HG03139 (cell line): ENCODE measurements at regions not wholly inside any gene's neighbourhood (a gene's known extent, or its start where the extent isn't known, plus 50 kb on each side); places are given as distances from the start of the nearest gene placed in this dataset.
"Not testable (repeated sequence)": the region's sequence is repeated elsewhere in the genome, so short reads cannot be mapped to it uniquely, and the experiment has no call there.

Experiments used
- ATAC-seq: cut with Tn5 transposase; IDR thresholded peaks from one replicate; pipeline ENCODE4 v1.9.1; 2021; ENCODE audit not compliant: unreplicated experiment

GRCh38 chr7:29619111-29619510 lies 55.5 kb downstream of the PRR15 start:
- no peak for ATAC-seq

- ATAC-seq = no peak
Observed at GRCh38 chr7:29619848-29620555, 56.4 kb downstream of the PRR15 start.

GRCh38 chr7:29620556-29620930 lies 56.9 kb downstream of the PRR15 start:
- ATAC-seq = no peak

GRCh38 chr7:29622335-29623265 lies 59.0 kb downstream of the PRR15 start:
- no peak for ATAC-seq

- ATAC-seq = no peak
Observed at GRCh38 chr7:29623973-29624372, 60.3 kb downstream of the PRR15 start.

DNA sequence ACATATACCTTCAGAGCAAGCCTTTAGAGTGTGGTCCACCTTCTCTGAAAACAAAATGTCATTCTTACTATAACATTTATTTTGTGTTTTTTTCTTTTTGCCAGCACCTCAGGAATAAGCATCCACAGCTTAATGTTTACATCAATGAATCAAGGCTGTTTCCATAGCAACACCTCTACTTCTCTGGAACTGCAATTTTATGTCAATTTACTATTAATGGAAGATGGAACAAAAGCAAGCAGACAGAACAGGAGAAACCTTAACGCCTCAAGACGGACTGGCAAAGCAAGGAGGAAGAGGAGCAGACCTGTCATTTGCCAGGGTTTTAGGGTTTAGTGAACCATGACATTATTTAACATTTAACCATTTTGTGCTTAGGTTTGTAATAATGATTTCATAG lies 63.1 kb downstream of the PRR15 start:
- no peak for ATAC-seq

DNA sequence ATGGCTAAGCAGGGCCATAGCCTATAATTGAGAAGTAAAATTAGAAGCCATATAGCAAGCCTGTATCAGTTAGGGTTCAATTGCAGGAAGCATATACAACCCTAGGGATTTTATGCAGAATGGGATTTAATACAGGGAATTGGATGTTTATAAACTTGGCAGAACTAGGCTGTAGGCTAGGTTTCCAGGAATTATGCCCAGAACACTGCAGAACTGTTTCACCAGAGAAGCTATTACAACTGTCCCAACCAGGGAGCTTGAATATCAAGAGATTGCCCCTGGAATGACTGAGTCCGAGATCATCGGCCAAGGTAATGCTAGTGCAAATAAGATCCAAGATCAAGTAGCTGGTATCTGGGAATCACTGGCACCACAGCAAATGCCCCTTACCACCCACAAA lies 64.0 kb downstream of the PRR15 start:
- no peak for ATAC-seq

- no peak for ATAC-seq
Observed at GRCh38 chr7:29629507-29629906, 65.9 kb downstream of the PRR15 start.

- not testable (repeated sequence) for ATAC-seq
Observed at GRCh38 chr7:29635067-29636008, 71.7 kb downstream of the PRR15 start.

DNA sequence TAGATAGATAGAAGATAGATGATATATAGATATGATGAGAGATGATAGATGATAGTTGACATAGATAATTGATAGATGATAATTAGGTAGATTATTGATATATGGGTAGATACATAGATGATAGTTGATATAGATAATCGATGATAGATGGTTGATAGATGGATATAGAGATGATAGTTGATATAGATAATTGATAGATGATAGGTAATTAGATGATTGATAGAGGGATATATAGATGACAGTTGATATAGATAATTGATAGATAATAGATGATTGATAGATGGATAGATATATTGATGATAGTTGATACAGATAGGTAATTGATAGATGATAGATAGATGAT lies 72.3 kb downstream of the PRR15 start:
- ATAC-seq = no peak

DNA sequence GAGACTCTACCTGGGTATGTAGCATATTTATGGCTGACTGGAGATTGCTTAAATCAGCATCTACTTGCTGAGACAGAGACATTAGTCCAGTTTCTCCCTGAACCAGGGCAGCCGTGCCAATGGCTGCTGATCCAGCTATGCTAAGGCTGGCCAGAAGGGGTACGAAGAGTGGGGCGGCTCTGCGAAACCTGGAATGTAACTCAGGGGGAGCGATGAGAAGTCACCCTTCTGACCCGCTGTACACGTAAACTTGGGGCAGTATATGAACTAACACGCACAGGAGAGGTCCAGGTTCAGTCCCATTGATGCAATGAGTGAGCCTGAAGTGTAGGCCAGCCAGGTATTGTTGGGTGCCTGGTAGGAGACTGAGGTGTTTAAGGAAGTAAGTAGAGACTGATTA lies 73.7 kb downstream of the PRR15 start:
- no peak for ATAC-seq

GRCh38 chr7:29638841-29639240 lies 75.2 kb downstream of the PRR15 start:
- not testable (repeated sequence) for ATAC-seq

GRCh38 chr7:29639386-29639785 lies 75.8 kb downstream of the PRR15 start:
- no peak for ATAC-seq

- no peak for ATAC-seq
Observed at GRCh38 chr7:29639886-29640595, 76.4 kb downstream of the PRR15 start.

- ATAC-seq = no peak
Observed at GRCh38 chr7:29641651-29642050, 78.0 kb downstream of the PRR15 start.

GRCh38 chr7:29642494-29643155 lies 79.0 kb downstream of the PRR15 start:
- no peak for ATAC-seq

- not testable (repeated sequence) for ATAC-seq
Observed at GRCh38 chr7:29646116-29646515, 82.5 kb downstream of the PRR15 start.

GRCh38 chr7:29647020-29647654 lies 83.5 kb downstream of the PRR15 start:
- no peak for ATAC-seq

GRCh38 chr7:29647691-29648210 lies 84.1 kb downstream of the PRR15 start:
- ATAC-seq = not testable (repeated sequence)
